GM23248 (cell line): ENCODE measurements at regions not wholly inside any gene's neighbourhood (a gene's known extent, or its start where the extent isn't known, plus 50 kb on each side); places are given as distances from the start of the nearest gene placed in this dataset.
A peak's percentile ranks its signal among the peaks of the same experiment; 100 is the strongest.

Experiments
- DNase-seq: peaks from one replicate; pipeline ENCODE4 v3.0.0-alpha.2; 2015
- H2AFZ ChIP-seq: fragments of 200-600 bp; sonication (generic); 2 replicates; pipeline ENCODE4 v1.6.1; 2016; ENCODE audit warnings: antibody characterized with exemption
- H3F3A ChIP-seq: fragments of 200-600 bp; sonication (generic); 2 replicates; pipeline ENCODE4 v1.6.1; 2016; ENCODE audit warnings: mild to moderate bottlenecking, antibody characterized with exemption, mixed run types; ENCODE audit not compliant: insufficient read depth
- H3K27ac ChIP-seq: fragments of 200-600 bp; sonication (generic); 2 replicates; pipeline ENCODE4 v1.5.1; 2016; ENCODE audit warnings: mild to moderate bottlenecking
- H3K27me3 ChIP-seq: fragments of 200-600 bp; sonication (generic); replicated peaks from 2 replicates; pipeline ENCODE4 v1.6.1; 2016; ENCODE audit warnings: mild to moderate bottlenecking; ENCODE audit not compliant: insufficient read depth
- H3K36me3 ChIP-seq: fragments of 200-600 bp; sonication (generic); 2 replicates; pipeline ENCODE4 v1.6.1; 2016; ENCODE audit warnings: low read depth, mild to moderate bottlenecking
- H3K4me1 ChIP-seq: fragments of 200-600 bp; sonication (generic); 2 replicates; pipeline ENCODE4 v1.6.1; 2016; ENCODE audit warnings: mild to moderate bottlenecking; ENCODE audit not compliant: insufficient read depth
- H3K4me2 ChIP-seq: fragments of 200-600 bp; sonication (generic); one replicate; pipeline ENCODE4 v1.6.1; 2016; ENCODE audit warnings: mild to moderate bottlenecking; ENCODE audit not compliant: unreplicated experiment
- H3K4me3 ChIP-seq: fragments of 200-600 bp; sonication (generic); 2 replicates; pipeline ENCODE4 v1.5.1; 2016; ENCODE audit warnings: mild to moderate bottlenecking
- H3K79me2 ChIP-seq: fragments of 200-600 bp; sonication (generic); 2 replicates; pipeline ENCODE4 v1.6.1; 2016; ENCODE audit warnings: mild to moderate bottlenecking; ENCODE audit not compliant: insufficient read depth
- H3K9ac ChIP-seq: fragments of 200-600 bp; sonication (generic); 2 replicates; pipeline ENCODE4 v1.6.1; 2016; ENCODE audit warnings: mild to moderate bottlenecking
- H3K9me2 ChIP-seq: fragments of 200-600 bp; sonication (generic); 2 replicates; pipeline ENCODE4 v1.6.1; 2016; ENCODE audit warnings: mixed run types, mild to moderate bottlenecking, moderate library complexity; ENCODE audit not compliant: insufficient read depth
- H3K9me3 ChIP-seq: fragments of 200-600 bp; sonication (generic); one replicate; pipeline ENCODE4 v1.6.1; 2017; ENCODE audit warnings: low read depth
- H4K20me1 ChIP-seq: fragments of 200-600 bp; sonication (generic); 2 replicates; pipeline ENCODE4 v1.6.0; 2016; ENCODE audit not compliant: insufficient read depth
- EZH2 ChIP-seq: fragments of 200-600 bp; sonication (generic); IDR thresholded peaks from 2 replicates; pipeline ENCODE4 v1.6.1; 2018; ENCODE audit warnings: antibody characterized with exemption, mild to moderate bottlenecking; ENCODE audit not compliant: insufficient read depth, poor library complexity, severe bottlenecking
- EZH2phosphoT487 ChIP-seq: fragments of 200-600 bp; sonication (generic); IDR thresholded peaks from 2 replicates; pipeline ENCODE4 v1.6.1; 2018; ENCODE audit warnings: antibody characterized with exemption, moderate library complexity, mild to moderate bottlenecking, low read depth; ENCODE audit not compliant: insufficient read depth
- WGBS, 2 experiments: methylation state at CpG; one replicate each; pipeline ENCODE4 v1.1.6; 2015 to 2017; ENCODE audit warnings: low lambda C conversion rate in 2 of 2, low coverage in 1 of 2; ENCODE audit errors: missing lambda C conversion rate in 2 of 2; 5-methylcytosine and 5-hydroxymethylcytosine counted together
- in situ Hi-C: fragments of 300-500 bp; cut with MboI; formaldehyde crosslinking; loops from 2 replicates; pipeline ENCODE4 v1.15.0; 2020

DNA sequence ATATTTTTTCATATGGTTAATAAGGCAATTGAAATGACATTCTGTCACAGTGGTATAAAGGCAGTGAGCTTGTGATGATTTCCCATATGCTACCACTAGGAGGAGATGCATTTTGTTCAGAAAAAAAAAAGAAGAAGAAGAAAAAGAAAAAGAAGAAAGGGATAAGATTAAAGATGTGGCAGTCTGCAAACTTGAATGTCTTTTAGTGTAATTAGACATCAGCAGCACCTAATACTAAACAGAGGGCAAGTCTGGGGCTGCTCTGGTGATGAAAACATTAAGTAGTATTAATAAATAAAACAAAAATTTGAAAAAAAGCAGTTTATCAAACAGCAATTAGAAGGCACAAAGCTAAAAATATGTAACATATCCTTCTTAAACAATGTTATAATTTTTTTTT, 95.4 kb upstream of the DEFB112 start:
- no peak overlapping the region for H3K4me2 ChIP-seq
- no peaks in the 10 kb centered on the region for H3K4me1 ChIP-seq
- no peak overlapping the region for H2AFZ ChIP-seq
- in situ Hi-C loops = no loop called here
- no peaks in the 10 kb centered on the region for H3K9me2 ChIP-seq
- no peaks in the 10 kb centered on the region for H4K20me1 ChIP-seq
- no peaks in the 10 kb centered on the region for H3K27me3 ChIP-seq
- H3K36me3 ChIP-seq = no peaks in the 10 kb centered on the region
- peak; percentile 27 for DNase-seq
- H3K4me3 ChIP-seq = no peak overlapping the region
- no peak for TF ChIP-seq EZH2phosphoT487
- TF ChIP-seq EZH2 = no peak
- no peak overlapping the region for H3K27ac ChIP-seq
- H3K9ac ChIP-seq = no peak overlapping the region
- no peaks in the 10 kb centered on the region for H3F3A ChIP-seq
- no peaks in the 10 kb centered on the region for H3K79me2 ChIP-seq
- H3K9me3 ChIP-seq = no peaks in the 10 kb centered on the region

- no peak overlapping the region for H3K27ac ChIP-seq
- no peaks in the 10 kb centered on the region for H3K9me2 ChIP-seq
- H3K36me3 ChIP-seq = no peaks in the 10 kb centered on the region
- no peaks in the 10 kb centered on the region for H3K9me3 ChIP-seq
- H4K20me1 ChIP-seq = no peaks in the 10 kb centered on the region
- H3K4me1 ChIP-seq = no peaks in the 10 kb centered on the region
- H3K27me3 ChIP-seq = no peaks in the 10 kb centered on the region
- H3K4me2 ChIP-seq = no peak overlapping the region
- 7 to 9% methylated on average over 3 of the region's 3 CpGs for WGBS, 2 experiments
- H2AFZ ChIP-seq = no peak overlapping the region
- DNase-seq = peak; percentile 24
- no peak overlapping the region for H3K9ac ChIP-seq
- no peak overlapping the region for H3K4me3 ChIP-seq
- H3F3A ChIP-seq = no peaks in the 10 kb centered on the region
- H3K79me2 ChIP-seq = no peaks in the 10 kb centered on the region
- in situ Hi-C loops = no loop called here
- no peak for TF ChIP-seq EZH2
- TF ChIP-seq EZH2phosphoT487 = no peak
Measured at GRCh38 chr6:50147371-50147770, 97.6 kb upstream of the DEFB112 start.

DNA sequence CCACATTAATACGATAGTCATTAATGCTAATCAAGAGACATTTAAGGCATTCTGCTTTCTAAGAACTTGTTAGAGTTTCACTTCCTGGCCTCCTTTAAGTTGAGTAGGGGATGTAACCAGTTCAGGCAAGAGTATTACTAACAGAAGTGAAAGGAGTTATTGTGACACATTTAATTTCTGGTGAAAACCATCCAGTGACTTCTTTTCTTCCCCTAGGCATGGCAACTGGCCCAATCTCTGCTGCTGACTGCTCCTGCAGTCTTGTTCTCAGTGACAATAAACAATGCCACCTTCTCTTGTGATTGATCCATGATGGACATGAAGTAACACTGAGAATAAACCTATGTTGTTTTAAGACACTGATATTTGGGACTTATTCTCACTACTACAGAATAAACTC, 130.9 kb upstream of the DEFB112 start:
- Histone ChIP-seq H3K27me3 (no peaks in the 10 kb centered on the region), H3K27ac (no peak overlapping the region), H3K9me3 (no peaks in the 10 kb centered on the region), H3F3A (no peaks in the 10 kb centered on the region), H3K79me2 (no peaks in the 10 kb centered on the region), H3K4me3 (no peak overlapping the region), H3K4me2 (no peak overlapping the region), H3K9ac (no peak overlapping the region), H3K36me3 (no peaks in the 10 kb centered on the region), H4K20me1 (no peaks in the 10 kb centered on the region), H2AFZ (no peak overlapping the region), H3K4me1 (no peaks in the 10 kb centered on the region), H3K9me2 (no peaks in the 10 kb centered on the region)
- in situ Hi-C loops = no loop called here
- no peak for DNase-seq
- no peak for TF ChIP-seq EZH2phosphoT487
- TF ChIP-seq EZH2 = no peak
- 33 to 39% methylated on average over 1 of the region's 1 CpG for WGBS, 2 experiments

DNA sequence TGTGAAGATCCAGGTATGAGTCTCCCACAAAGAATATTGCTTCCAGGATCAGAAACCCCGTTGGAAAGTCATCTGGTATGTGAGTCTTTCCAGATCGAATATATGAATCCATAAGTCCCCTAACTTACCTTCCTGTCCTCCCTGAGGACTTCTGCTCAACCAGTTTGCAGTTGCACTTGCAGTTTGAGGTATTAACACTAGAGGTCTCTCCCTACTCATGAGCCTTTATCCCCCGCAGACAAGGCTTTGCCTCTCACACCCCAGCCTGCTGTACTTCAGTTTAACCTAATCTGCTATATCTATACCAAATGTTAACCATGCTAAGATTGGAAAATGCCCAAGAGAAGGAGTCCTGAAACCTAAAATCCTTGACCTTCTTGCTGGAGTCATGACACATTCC, 135.3 kb upstream of the DEFB112 start:
- H3K4me1 ChIP-seq = no peaks in the 10 kb centered on the region
- no peaks in the 10 kb centered on the region for H3K79me2 ChIP-seq
- no peaks in the 10 kb centered on the region for H4K20me1 ChIP-seq
- DNase-seq = no peak
- no peaks in the 10 kb centered on the region for H3K9me2 ChIP-seq
- no peak overlapping the region for H3K4me3 ChIP-seq
- no peak overlapping the region for H3K9ac ChIP-seq
- TF ChIP-seq EZH2 (no peak), EZH2phosphoT487 (no peak)
- no peaks in the 10 kb centered on the region for H3K9me3 ChIP-seq
- H3K27ac ChIP-seq = no peak overlapping the region
- H2AFZ ChIP-seq = no peak overlapping the region
- no peaks in the 10 kb centered on the region for H3K27me3 ChIP-seq
- no peaks in the 10 kb centered on the region for H3K36me3 ChIP-seq
- H3F3A ChIP-seq = no peaks in the 10 kb centered on the region
- H3K4me2 ChIP-seq = no peak overlapping the region
- WGBS, 2 experiments = 2% methylated on average over 3 of the region's 3 CpGs
- in situ Hi-C loops = no loop called here

DNA sequence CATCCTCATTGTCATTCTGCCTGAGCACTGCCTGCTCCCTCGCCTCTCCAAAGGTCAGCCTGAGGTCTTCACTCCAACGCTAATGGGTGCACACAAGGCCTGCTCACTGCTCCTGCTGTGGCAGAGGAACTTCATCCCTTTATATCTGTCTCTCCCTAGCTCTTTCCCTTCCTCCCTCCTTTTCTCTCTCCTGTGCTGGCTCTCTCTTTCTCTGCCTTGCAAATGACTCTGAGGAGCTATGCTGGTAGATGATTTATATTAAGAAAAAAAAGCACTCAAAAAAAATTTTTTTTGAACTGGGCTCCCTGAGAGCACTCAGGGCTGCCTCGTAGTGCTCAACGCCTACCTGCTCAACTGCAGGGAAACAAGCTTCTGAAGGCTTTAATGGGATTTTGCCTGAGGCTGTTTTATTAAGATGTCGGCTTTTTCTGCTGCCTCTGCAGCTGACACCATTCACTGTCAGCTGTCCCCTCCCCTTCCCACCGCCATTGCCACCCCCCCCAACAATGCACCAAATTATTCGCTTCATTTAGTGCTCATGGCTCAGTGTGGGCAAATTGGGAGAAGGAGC, 137.7 kb upstream of the DEFB112 start:
- H3F3A ChIP-seq = no peaks in the 10 kb centered on the region
- H3K4me2 ChIP-seq = no peak overlapping the region
- H4K20me1 ChIP-seq = no peaks in the 10 kb centered on the region
- H3K79me2 ChIP-seq = no peaks in the 10 kb centered on the region
- H3K9ac ChIP-seq = no peak overlapping the region
- no peak for TF ChIP-seq EZH2
- no peak for TF ChIP-seq EZH2phosphoT487
- H3K36me3 ChIP-seq = no peaks in the 10 kb centered on the region
- H3K9me2 ChIP-seq = no peaks in the 10 kb centered on the region
- no peaks in the 10 kb centered on the region for H3K9me3 ChIP-seq
- no peak overlapping the region for H3K27ac ChIP-seq
- WGBS, 2 experiments = 25 to 26% methylated on average over 7 of the region's 7 CpGs
- in situ Hi-C loops = no loop called here
- no peaks in the 10 kb centered on the region for H3K27me3 ChIP-seq
- H2AFZ ChIP-seq = no peak overlapping the region
- no peak for DNase-seq
- no peaks in the 10 kb centered on the region for H3K4me1 ChIP-seq
- no peak overlapping the region for H3K4me3 ChIP-seq
